Naive thymus-derived CD8-positive, alpha-beta T cell (primary cell): ENCODE measurements at regions not wholly inside any gene's neighbourhood (a gene's known extent, or its start where the extent isn't known, plus 50 kb on each side); places are given as distances from the start of the nearest gene placed in this dataset.

ENCODE experiments used
- ATAC-seq, 2 donors: fragments of 150-1000 bp; cut with Tn5 transposase in 1 of 2; sonication (Bioruptor Pico), chemical (Tn5 transposase) in 1 of 2; 1 replicate in 1 of 2; 2 replicates in 1 of 2; pipeline ENCODE4 v1.10.0; 2021; ENCODE audit warnings: mild to moderate bottlenecking in 2 of 2, moderate library complexity in 2 of 2
- POLR2A ChIA-PET: fragments of 350-600 bp; sonication (Branson Sonifier 250); formaldehyde crosslinking; loops from one replicate; lab custom pipeline; 2021; ENCODE audit warnings: antibody characterized with exemption; lab: Charles Lee
- DNase-seq, 10 donors: peaks; one replicate each; pipeline versions ENCODE4 v3.0.0 to v3.0.0-alpha.2; 2020 to 2022
- H3K27ac Mint-ChIP-seq, 10 donors: one replicate each; pipeline ENCODE4 v1.8.0; 2020 to 2022; ENCODE audit warnings: mild to moderate bottlenecking in 10 of 10, mixed read lengths in 10 of 10, moderate library complexity in 4 of 10, inconsistent platforms in 1 of 10
- H3K27me3 Mint-ChIP-seq, 5 donors: one replicate each; pipeline ENCODE4 v1.8.0; 2021 to 2022; ENCODE audit warnings: mixed read lengths in 5 of 5
- H3K36me3 Mint-ChIP-seq, 3 donors: one replicate each; pipeline ENCODE4 v1.8.0; 2020 to 2022; ENCODE audit warnings: mixed read lengths in 3 of 3, mild to moderate bottlenecking in 2 of 3, inconsistent platforms in 1 of 3
- H3K4me1 Mint-ChIP-seq, 4 donors: one replicate each; pipeline ENCODE4 v1.8.0; 2021 to 2022; ENCODE audit warnings: mixed read lengths in 4 of 4
- H3K4me3 Mint-ChIP-seq, 10 donors: one replicate each; pipeline ENCODE4 v1.8.0; 2020 to 2022; ENCODE audit warnings: mild to moderate bottlenecking in 10 of 10, mixed read lengths in 10 of 10, moderate library complexity in 6 of 10, inconsistent platforms in 1 of 10
- H3K9me3 Mint-ChIP-seq, 9 donors: one replicate each; pipeline ENCODE4 v1.8.0; 2020 to 2022; ENCODE audit warnings: mixed read lengths in 9 of 9, mild to moderate bottlenecking in 3 of 9, inconsistent platforms in 1 of 9, moderate library complexity in 1 of 9

- no peak for DNase-seq
- Mint-ChIP-seq H3K4me1 (no peaks in the 10 kb centered on the region), H3K27ac (peak overlapping the region in 1 of 10 donors; percentile 42), H3K9me3 (no peaks in the 10 kb centered on the region), H3K27me3 (peaks cover 3 to 42% (median 15%) of the 10 kb centered on the region in 5 donors), H3K4me3 (no peak overlapping the region), H3K36me3 (no peaks in the 10 kb centered on the region)
- ATAC-seq = no peak
- POLR2A ChIA-PET = no interaction called here
Measured at GRCh38 chr10:33385015-33385414, 50.5 kb upstream of the NRP1 start.
